Activated CD4-positive, alpha-beta T cell treated with anti-CD3 and anti-CD28 coated beads, Interleukin-2, amount 10 ng/mL, durations not matched to agents 7 days and 5 days (primary cell): ENCODE measurements at regions not wholly inside any gene's neighbourhood (a gene's known extent, or its start where the extent isn't known, plus 50 kb on each side); places are given as distances from the start of the nearest gene placed in this dataset.

Experiments used
- CTCF ChIA-PET: fragments of 350-600 bp; sonication (Branson Sonifier 250); formaldehyde crosslinking; loops from one replicate; lab custom pipeline; 2021; ENCODE audit warnings: antibody characterized with exemption; lab: Charles Lee
- POLR2A ChIA-PET: fragments of 350-600 bp; sonication (Branson Sonifier 250); formaldehyde crosslinking; loops from one replicate; lab custom pipeline; 2021; ENCODE audit warnings: antibody characterized with exemption; lab: Charles Lee
- DNase-seq: peaks from one replicate; pipeline ENCODE4 v3.0.0-alpha.2; 2020
- H3K27ac Mint-ChIP-seq: one replicate; pipeline ENCODE4 v1.8.0; 2021; ENCODE audit warnings: mild to moderate bottlenecking, moderate library complexity, mixed read lengths
- H3K27me3 Mint-ChIP-seq: one replicate; pipeline ENCODE4 v1.8.0; 2021; ENCODE audit warnings: mixed read lengths
- H3K36me3 Mint-ChIP-seq: one replicate; pipeline ENCODE4 v1.8.0; 2021; ENCODE audit warnings: low read depth, mixed read lengths
- H3K4me1 Mint-ChIP-seq: one replicate; pipeline ENCODE4 v1.8.0; 2021; ENCODE audit warnings: mixed read lengths
- H3K4me3 Mint-ChIP-seq: one replicate; pipeline ENCODE4 v1.8.0; 2021; ENCODE audit warnings: mild to moderate bottlenecking, moderate library complexity, mixed read lengths
- H3K9me3 Mint-ChIP-seq: one replicate; pipeline ENCODE4 v1.8.0; 2021; ENCODE audit warnings: mixed read lengths

DNA sequence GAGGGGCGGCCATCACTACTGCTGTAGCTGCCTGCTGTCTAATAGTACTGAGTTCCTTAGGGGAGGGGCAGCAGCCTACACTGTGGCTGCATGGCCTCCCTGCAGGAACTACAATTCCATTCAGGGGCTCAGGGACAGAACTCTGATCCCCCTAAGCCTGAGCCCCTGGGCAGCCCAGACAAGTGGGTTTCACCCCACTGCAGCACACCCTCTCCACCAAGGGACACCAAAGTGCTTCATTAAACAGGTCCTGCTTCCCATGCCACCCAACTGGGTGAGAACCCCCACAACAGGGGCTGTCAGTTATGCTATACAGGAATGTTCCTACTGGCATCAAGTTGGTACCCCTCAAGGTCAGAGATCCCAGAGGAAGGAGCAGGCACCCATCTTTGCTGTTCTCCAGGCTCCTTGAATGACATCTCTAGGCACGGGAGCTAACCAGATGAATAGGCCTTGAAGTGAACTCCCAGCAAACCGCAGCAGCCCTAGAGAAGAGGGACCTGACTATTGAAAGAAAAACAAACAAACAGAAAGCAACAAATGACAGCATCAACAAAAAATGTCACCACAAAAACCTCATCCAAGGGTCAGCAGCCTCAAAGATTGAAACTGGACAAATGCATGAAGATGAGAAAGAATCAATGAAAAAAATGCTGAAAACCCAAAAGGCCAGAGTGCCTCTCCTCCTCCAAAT lies 437.4 kb downstream of the NUF2 start:
- ChIA-PET CTCF (no interaction called here), POLR2A (no interaction called here)
- H3K4me1 Mint-ChIP-seq, result no peaks in the 10 kb centered on the region
- no peaks in the 10 kb centered on the region for H3K36me3 Mint-ChIP-seq
- no peak for DNase-seq
- H3K27ac Mint-ChIP-seq, result no peak overlapping the region
- H3K9me3 Mint-ChIP-seq, result peaks cover 10% of the 10 kb centered on the region
- no peak overlapping the region for H3K4me3 Mint-ChIP-seq
- no peaks in the 10 kb centered on the region for H3K27me3 Mint-ChIP-seq

DNA sequence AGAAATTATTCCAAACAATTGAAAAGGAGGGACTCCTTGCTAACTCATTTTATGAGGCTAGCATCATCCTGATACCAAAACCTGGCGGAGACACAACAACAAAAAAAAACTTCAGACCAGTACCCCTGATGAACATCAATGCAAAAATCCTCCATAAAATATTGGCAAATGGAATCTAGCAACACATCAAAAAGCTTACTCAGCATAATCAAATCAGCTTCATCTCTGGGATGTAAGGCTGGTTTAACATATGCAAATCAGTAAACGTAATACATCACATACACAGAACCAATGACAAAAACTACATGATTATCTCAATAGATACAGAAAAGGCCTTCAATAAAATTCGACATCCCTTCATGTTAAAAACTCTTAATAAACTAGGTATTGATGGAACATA lies 440.1 kb downstream of the NUF2 start:
- peaks cover 13% of the 10 kb centered on the region for H3K9me3 Mint-ChIP-seq
- no peaks in the 10 kb centered on the region for H3K27me3 Mint-ChIP-seq
- no peak overlapping the region for H3K4me3 Mint-ChIP-seq
- no peaks in the 10 kb centered on the region for H3K36me3 Mint-ChIP-seq
- H3K4me1 Mint-ChIP-seq, result no peaks in the 10 kb centered on the region
- CTCF ChIA-PET, result interaction anchor here (0.6 kb wide), 1 partner anchor 1719 kb away, joined by 3 read pairs; no protein-coding TSS in a partner anchor
- H3K27ac Mint-ChIP-seq, result no peak overlapping the region
- DNase-seq, result no peak
- POLR2A ChIA-PET, result no interaction called here

DNA sequence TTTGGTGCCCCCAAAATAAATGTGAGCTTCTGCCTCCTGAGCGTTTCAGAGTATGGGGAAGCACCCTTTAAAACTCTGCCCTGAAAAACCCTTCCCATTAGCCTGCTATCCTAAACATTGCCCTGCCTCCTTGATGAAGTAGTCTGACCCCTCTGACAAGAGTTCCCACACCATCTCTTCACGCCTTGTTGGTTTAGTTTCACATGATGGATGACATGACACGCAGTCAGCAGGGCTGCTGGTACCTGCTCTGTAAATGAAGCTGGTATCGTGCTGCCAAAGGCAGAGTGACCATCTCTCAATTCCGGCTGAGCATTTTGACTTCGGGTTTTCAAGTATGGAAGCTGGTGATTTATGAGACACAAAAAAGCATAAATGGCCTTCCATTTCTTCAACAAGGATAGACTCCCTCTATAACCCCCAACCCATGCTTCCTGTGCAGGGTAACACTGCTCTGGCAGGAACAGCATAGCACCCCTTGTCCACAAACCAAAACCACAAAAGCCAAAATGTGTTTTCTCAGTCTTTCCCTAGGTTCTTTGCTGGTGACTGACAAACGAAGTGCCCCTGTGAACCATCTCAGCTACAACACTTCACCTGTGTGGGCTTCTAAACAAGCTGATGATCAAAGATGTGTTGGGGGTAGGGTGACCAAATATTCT lies 444.6 kb downstream of the NUF2 start:
- no peak for DNase-seq
- CTCF ChIA-PET, result no interaction called here
- no peak overlapping the region for H3K27ac Mint-ChIP-seq
- POLR2A ChIA-PET, result no interaction called here
- no peaks in the 10 kb centered on the region for H3K36me3 Mint-ChIP-seq
- no peaks in the 10 kb centered on the region for H3K4me1 Mint-ChIP-seq
- no peak overlapping the region for H3K4me3 Mint-ChIP-seq
- peaks cover 3% of the 10 kb centered on the region for H3K9me3 Mint-ChIP-seq
- H3K27me3 Mint-ChIP-seq, result no peaks in the 10 kb centered on the region

DNA sequence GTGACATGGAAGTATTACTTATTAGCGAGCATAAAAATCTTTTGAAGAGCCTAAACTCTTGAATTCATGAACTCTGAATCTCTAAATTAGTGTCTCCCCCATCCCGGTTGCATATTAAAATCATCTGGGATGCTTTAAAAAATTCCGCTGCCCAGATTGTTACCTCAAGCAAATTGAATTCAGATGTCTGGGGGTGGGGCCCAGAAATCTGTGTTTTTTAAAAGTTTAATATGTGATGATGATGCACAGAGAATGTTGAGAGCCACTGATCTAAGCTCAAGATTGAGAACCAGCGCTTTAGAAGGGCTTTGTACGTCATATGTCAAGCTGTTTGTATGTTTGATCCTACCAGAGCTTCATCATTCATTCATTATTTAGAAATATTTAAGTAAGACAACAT lies 446.8 kb downstream of the NUF2 start:
- no peaks in the 10 kb centered on the region for H3K4me1 Mint-ChIP-seq
- H3K36me3 Mint-ChIP-seq, result no peaks in the 10 kb centered on the region
- ChIA-PET CTCF (no interaction called here), POLR2A (no interaction called here)
- no peaks in the 10 kb centered on the region for H3K27me3 Mint-ChIP-seq
- no peak for DNase-seq
- H3K9me3 Mint-ChIP-seq, result peaks cover 3% of the 10 kb centered on the region
- H3K27ac Mint-ChIP-seq, result no peak overlapping the region
- H3K4me3 Mint-ChIP-seq, result no peak overlapping the region

DNA sequence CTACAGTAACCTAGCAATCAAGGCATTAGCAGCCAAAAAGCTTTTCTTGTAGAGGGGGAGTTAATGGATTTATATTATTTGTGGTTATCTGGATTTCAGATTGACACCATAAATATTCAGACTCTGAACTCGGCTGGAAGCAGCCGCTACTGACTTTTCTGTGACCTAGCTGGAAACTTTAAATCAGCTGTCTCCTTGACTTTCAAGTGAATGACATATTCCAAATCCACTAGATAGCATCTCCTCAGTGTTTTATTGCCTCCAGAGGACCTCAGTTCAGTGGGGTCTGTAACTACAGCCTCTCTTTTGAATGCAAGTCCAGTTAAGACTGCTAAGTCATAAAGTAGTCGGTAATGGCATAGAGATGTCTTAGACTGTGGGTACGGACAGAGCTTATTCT lies 448.5 kb downstream of the NUF2 start:
- no peaks in the 10 kb centered on the region for H3K27me3 Mint-ChIP-seq
- ChIA-PET CTCF (no interaction called here), POLR2A (no interaction called here)
- H3K27ac Mint-ChIP-seq, result no peak overlapping the region
- DNase-seq, result no peak
- H3K4me1 Mint-ChIP-seq, result no peaks in the 10 kb centered on the region
- no peak overlapping the region for H3K4me3 Mint-ChIP-seq
- peaks cover 6% of the 10 kb centered on the region for H3K9me3 Mint-ChIP-seq
- no peaks in the 10 kb centered on the region for H3K36me3 Mint-ChIP-seq

DNA sequence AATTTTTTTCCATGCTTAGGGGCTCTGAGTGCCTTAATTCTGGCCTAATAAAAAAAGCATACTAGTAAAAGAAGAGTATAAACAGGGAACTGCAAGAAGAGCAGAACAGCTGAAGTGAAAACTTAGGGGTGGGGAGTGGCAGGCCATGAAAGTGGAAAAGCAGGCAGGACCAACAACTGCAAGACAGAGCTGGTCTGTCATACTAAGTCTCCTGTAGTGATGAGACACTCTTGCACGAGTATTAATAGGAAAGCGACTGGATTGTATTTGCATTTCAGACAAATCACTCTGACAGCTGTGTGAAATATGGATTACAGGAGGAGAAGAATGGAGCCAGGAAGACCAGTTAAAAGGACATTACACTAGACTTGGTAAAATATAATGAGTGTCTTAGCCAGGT lies 449.9 kb downstream of the NUF2 start:
- no peak for DNase-seq
- POLR2A ChIA-PET, result no interaction called here
- peaks cover 3% of the 10 kb centered on the region for H3K9me3 Mint-ChIP-seq

DNA sequence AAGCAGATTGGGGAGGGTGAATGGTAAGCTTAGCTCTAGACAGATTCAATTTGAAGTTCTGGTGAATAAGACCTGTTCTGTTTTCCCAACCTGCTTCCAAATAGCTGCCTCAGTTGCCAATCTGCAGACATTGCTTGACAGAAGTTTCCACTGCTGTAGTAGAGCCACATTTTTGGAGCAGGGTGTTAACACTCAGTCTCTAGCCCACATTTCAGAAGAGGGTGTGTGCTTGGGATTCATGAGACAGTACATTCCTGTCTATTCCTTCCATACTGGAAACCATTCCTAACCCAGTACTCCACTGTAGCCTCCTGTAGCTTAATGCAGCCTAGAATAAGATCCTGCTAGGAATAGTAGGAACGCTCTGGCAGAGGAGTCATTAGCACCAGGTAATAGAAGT lies 450.5 kb downstream of the NUF2 start:
- POLR2A ChIA-PET, result no interaction called here
- no peak for DNase-seq
- Mint-ChIP-seq H3K27ac (no peak overlapping the region), H3K36me3 (no peaks in the 10 kb centered on the region), H3K9me3 (peaks cover 3% of the 10 kb centered on the region), H3K4me3 (no peak overlapping the region), H3K27me3 (no peaks in the 10 kb centered on the region), H3K4me1 (no peaks in the 10 kb centered on the region)
- CTCF ChIA-PET, result no interaction called here

More for the DNA sequence above, 449.9 kb downstream of the NUF2 start:
- no peaks in the 10 kb centered on the region for H3K27me3 Mint-ChIP-seq
- CTCF ChIA-PET, result no interaction called here
- no peak overlapping the region for H3K27ac Mint-ChIP-seq
- H3K4me1 Mint-ChIP-seq, result no peaks in the 10 kb centered on the region
- H3K4me3 Mint-ChIP-seq, result no peak overlapping the region
- no peaks in the 10 kb centered on the region for H3K36me3 Mint-ChIP-seq

DNA sequence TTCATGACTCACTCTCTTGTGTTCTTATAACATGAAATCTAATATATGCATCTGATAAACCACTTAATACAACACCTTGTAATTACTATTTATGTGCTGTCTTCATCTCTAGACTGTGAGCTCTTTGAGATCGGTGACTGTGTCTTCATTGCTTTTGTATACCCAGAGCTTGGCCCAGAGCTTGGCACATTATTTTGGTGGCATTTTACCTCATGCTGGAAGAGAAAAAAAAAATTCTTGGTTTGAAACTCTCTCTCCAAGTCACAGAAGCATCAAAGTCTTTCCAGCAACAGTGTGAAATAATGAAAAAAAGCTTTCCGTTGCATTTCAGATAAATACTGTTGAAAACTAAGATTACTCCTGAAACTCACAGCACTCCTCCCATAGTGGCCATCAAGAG lies 451.6 kb downstream of the NUF2 start:
- CTCF ChIA-PET, result no interaction called here
- Mint-ChIP-seq H3K4me1 (no peaks in the 10 kb centered on the region), H3K27ac (no peak overlapping the region), H3K36me3 (no peaks in the 10 kb centered on the region), H3K9me3 (peaks cover 9% of the 10 kb centered on the region), H3K27me3 (no peaks in the 10 kb centered on the region), H3K4me3 (no peak overlapping the region)
- POLR2A ChIA-PET, result no interaction called here
- DNase-seq, result no peak

DNA sequence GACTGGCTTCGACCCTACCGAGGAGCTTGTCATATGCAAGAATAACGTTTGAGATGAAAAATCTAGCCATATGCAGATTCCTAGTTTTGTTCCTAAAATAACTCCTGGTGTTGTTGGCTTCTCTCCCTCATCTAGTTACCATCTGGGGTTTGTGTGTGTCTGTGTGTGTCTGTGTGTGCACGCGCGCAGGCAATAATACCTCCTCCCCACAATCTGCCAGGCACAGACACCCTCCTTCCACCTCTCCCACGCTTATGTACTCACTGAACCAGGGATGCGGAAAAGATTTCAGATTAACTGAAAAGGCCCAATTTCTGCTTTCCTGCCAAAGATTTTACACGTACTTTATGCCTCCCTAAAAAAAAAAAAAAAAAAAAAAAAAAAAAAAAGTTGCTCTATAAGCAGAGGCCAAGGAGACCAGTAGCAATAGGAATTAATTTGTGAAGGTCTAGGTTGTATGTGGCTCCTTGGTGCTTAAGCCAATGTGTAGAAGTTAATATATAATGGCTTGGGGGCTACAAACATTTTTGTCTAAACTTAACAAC lies 452.7 kb downstream of the NUF2 start:
- Mint-ChIP-seq H3K27ac (no peak overlapping the region), H3K4me3 (no peak overlapping the region), H3K4me1 (no peaks in the 10 kb centered on the region), H3K27me3 (no peaks in the 10 kb centered on the region), H3K9me3 (peaks cover 12% of the 10 kb centered on the region), H3K36me3 (no peaks in the 10 kb centered on the region)
- CTCF ChIA-PET, result no interaction called here
- POLR2A ChIA-PET, result no interaction called here
- no peak for DNase-seq

DNA sequence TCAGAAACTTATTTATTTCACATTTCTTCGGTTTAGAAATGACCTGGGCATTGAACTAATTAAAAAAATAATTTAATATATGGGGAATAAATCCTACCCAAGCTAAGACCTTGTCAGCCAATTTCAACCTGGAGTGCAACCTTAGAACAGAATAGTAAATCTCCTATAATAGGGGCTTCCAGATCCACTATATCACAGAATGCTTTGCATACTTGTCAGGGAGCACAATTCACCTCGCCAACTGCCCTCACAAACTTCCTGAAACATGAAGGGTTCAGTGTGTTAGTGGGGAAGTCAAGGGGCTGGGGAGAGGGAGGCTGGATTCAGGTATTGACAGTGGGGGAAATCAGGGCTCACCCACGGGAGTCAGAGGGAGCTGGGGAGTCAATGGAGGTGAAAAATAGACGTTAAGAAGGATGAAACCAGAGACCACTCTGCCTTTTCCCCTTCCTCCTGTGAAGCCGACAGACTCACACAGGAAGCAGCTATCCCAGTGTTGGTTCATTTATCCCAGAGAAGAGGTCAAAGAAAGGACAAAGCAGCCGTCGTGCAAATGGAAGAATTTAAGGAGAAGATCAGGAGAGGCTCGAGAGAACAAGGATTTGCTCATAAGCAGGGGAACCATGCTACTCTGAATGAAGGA lies 453.3 kb downstream of the NUF2 start:
- CTCF ChIA-PET, result no interaction called here
- peaks cover 12% of the 10 kb centered on the region for H3K9me3 Mint-ChIP-seq
- POLR2A ChIA-PET, result no interaction called here

DNA sequence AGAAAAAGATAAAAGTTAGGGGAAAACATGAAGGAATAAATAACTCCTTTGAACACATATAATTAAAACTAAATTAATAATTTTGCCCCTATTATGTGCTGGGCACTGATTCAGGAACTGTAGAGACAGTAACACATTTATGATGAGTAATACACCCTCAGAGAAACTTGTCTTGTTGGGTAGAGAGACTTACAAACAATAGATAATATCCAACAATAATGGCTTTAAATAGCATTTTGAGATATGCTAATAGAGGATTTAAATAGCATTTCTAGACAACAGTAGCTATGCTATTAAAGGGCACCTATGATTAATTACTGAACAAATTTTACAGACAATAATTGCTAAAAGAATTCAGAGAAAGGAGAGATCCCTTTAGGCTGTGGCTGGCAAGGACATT lies 455.5 kb downstream of the NUF2 start:
- no peak overlapping the region for H3K27ac Mint-ChIP-seq
- H3K4me1 Mint-ChIP-seq, result no peaks in the 10 kb centered on the region
- no peak overlapping the region for H3K4me3 Mint-ChIP-seq
- H3K36me3 Mint-ChIP-seq, result no peaks in the 10 kb centered on the region
- ChIA-PET POLR2A (no interaction called here), CTCF (no interaction called here)
- no peaks in the 10 kb centered on the region for H3K27me3 Mint-ChIP-seq
- peaks cover 15% of the 10 kb centered on the region for H3K9me3 Mint-ChIP-seq
- no peak for DNase-seq

More for the DNA sequence above, 453.3 kb downstream of the NUF2 start:
- no peaks in the 10 kb centered on the region for H3K27me3 Mint-ChIP-seq
- H3K4me1 Mint-ChIP-seq, result no peaks in the 10 kb centered on the region
- no peak overlapping the region for H3K4me3 Mint-ChIP-seq
- no peak for DNase-seq
- H3K27ac Mint-ChIP-seq, result peak overlapping the region; percentile 46
- H3K36me3 Mint-ChIP-seq, result no peaks in the 10 kb centered on the region

DNA sequence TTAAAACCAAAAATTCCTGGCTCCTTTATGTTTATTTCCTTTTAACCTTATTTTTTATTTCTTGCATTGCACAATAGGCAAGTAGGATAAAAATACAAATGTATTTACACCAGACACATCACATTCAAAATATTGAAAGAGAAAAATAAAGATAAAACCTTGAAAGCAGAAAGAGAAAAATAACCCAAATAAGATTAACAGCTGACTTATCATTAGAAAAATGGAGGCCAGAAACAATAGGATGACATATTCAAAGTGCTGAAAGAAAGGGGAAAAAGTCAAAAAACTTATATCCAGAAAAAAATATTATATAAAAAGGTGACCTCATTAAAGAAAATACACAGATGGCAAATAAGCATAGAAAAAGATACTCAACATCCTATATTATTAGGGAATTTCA lies 459.4 kb downstream of the NUF2 start:
- no peak for DNase-seq
- no peak overlapping the region for H3K4me3 Mint-ChIP-seq
- no peaks in the 10 kb centered on the region for H3K27me3 Mint-ChIP-seq
- POLR2A ChIA-PET, result no interaction called here
- no peaks in the 10 kb centered on the region for H3K4me1 Mint-ChIP-seq
- H3K36me3 Mint-ChIP-seq, result no peaks in the 10 kb centered on the region
- no peak overlapping the region for H3K27ac Mint-ChIP-seq
- CTCF ChIA-PET, result no interaction called here
- H3K9me3 Mint-ChIP-seq, result peaks cover 12% of the 10 kb centered on the region

DNA sequence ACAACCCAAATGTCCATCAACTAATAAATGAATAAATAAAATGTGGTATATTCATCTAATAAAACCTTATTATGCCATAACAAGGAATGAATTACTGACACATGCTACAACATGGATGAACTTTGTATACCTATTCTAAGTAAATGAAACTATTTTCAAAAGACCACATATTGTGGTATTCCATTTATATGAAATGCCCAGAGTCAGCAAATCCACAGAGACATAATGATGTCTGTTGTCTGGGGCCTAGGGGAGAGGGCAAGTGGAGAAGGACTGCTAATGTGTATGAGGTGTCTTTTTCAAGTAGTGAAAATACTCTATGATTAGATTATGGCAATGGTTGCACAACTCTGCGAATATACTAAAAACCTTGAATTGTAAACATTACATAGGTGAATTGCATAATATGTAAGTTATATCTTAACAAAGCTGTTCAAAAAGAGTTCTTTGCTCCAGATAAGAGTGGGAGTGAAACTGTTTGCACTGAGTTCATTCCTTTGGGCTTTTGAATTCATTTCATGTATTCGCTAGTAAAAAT lies 464.2 kb downstream of the NUF2 start:
- H3K36me3 Mint-ChIP-seq, result no peaks in the 10 kb centered on the region
- no peaks in the 10 kb centered on the region for H3K4me1 Mint-ChIP-seq
- H3K27me3 Mint-ChIP-seq, result no peaks in the 10 kb centered on the region
- ChIA-PET CTCF (no interaction called here), POLR2A (no interaction called here)
- H3K4me3 Mint-ChIP-seq, result no peak overlapping the region
- DNase-seq, result no peak
- H3K27ac Mint-ChIP-seq, result no peak overlapping the region
- H3K9me3 Mint-ChIP-seq, result no peaks in the 10 kb centered on the region
